Endothelial cell of umbilical vein (primary cell): ENCODE measurements at regions not wholly inside any gene's neighbourhood (a gene's known extent, or its start where the extent isn't known, plus 50 kb on each side); places are given as distances from the start of the nearest gene placed in this dataset.
"Not testable (repeated sequence)": the region's sequence is repeated elsewhere in the genome, so short reads cannot be mapped to it uniquely, and the experiment has no call there.

Experiments used
- BruUV-seq: library from RNA; stranded (reverse); fragments of 400-500 nt; replicated peaks from 2 replicates; lab custom pipeline; 2021; lab: Mats Ljungman, UMichigan
- CTCF ChIA-PET: fragments of 300-600, 350-600 bp; sonication (Branson Sonifier 250); formaldehyde crosslinking; loops from one replicate; lab custom pipeline; 2021; ENCODE audit warnings: antibody characterized with exemption, inconsistent platforms; lab: Charles Lee
- POLR2A ChIA-PET: fragments of 300-600, 350-600 bp; sonication (Branson Sonifier 250); formaldehyde crosslinking; loops from one replicate; lab custom pipeline; 2021; ENCODE audit warnings: antibody characterized with exemption, inconsistent platforms; lab: Charles Lee
- DNase-seq: peaks from one replicate; pipeline ENCODE4 v3.0.0-alpha.2; 2011; ENCODE audit warnings: low read depth, low spot score
- FAIRE-seq: peaks from 2 replicates; lab custom pipeline; 2011; peaks lifted over from hg19 to GRCh38; lab: Jason Lieb, UNC
- H2AFZ ChIP-seq: 2 replicates; pipeline ENCODE4 v1.6.0; 2012; ENCODE audit warnings: low read depth, low read length, control low read depth, inconsistent platforms
- H3K27ac ChIP-seq: 2 replicates; pipeline ENCODE4 v1.5.1; 2011; ENCODE audit warnings: low read depth, mild to moderate bottlenecking, control low read depth, low read length, moderate library complexity; ENCODE audit not compliant: insufficient read depth
- H3K27me3 ChIP-seq, 2 experiments: 2 replicates each; pipeline versions ENCODE4 v1.6.0 to v1.6.1; 2011; ENCODE audit warnings: low read length in 2 of 2, mixed read lengths in 1 of 2; ENCODE audit not compliant: control insufficient read depth in 2 of 2, insufficient read depth in 2 of 2
- H3K36me3 ChIP-seq, 2 experiments: 2 replicates in 1 of 2; 3 replicates in 1 of 2; pipeline ENCODE4 v1.5.1; 2011; ENCODE audit warnings: low read length in 2 of 2, mild to moderate bottlenecking in 1 of 2, moderate library complexity in 1 of 2; ENCODE audit not compliant: control insufficient read depth in 2 of 2, insufficient read depth in 2 of 2; ENCODE audit errors: extremely low read depth in 1 of 2
- H3K4me1 ChIP-seq: 3 replicates; pipeline ENCODE4 v1.5.1; 2011; ENCODE audit warnings: mild to moderate bottlenecking, low read length; ENCODE audit not compliant: control insufficient read depth, insufficient read depth; ENCODE audit errors: extremely low read depth
- H3K4me2 ChIP-seq: 2 replicates; pipeline ENCODE4 v1.6.1; 2011; ENCODE audit warnings: low read length, control low read depth, mixed read lengths; ENCODE audit not compliant: insufficient read depth
- H3K4me3 ChIP-seq, 3 experiments: fragments of 200-600 bp in 1 of 3; sonication (generic), shearing (Covaris generic) in 1 of 3; replicated peaks in 1 of 3; 2 replicates each; pipeline ENCODE4 v1.5.1; 2011 to 2016; ENCODE audit warnings: control low read depth in 3 of 3, low read length in 3 of 3, mild to moderate bottlenecking in 2 of 3, inconsistent platforms in 1 of 3, low read depth in 1 of 3, moderate library complexity in 1 of 3; ENCODE audit not compliant: insufficient read depth in 1 of 3
- H3K79me2 ChIP-seq: 2 replicates; pipeline ENCODE4 v1.6.0; 2012; ENCODE audit warnings: low read length, inconsistent platforms; ENCODE audit not compliant: control insufficient read depth, insufficient read depth
- H3K9ac ChIP-seq: replicated peaks from 2 replicates; pipeline ENCODE3; 2011; ENCODE audit warnings: low read length, control low read depth; ENCODE audit not compliant: insufficient read depth; ENCODE audit errors: extremely low read depth
- H3K9me1 ChIP-seq: replicated peaks from 3 replicates; pipeline ENCODE4 v1.6.0; 2011; ENCODE audit warnings: mild to moderate bottlenecking, low read length; ENCODE audit not compliant: control insufficient read depth, insufficient read depth; ENCODE audit errors: extremely low read depth
- H3K9me3 ChIP-seq: replicated peaks from 2 replicates; pipeline ENCODE4 v1.5.1; 2012; ENCODE audit warnings: low read length, inconsistent platforms; ENCODE audit not compliant: control insufficient read depth, insufficient read depth
- H4K20me1 ChIP-seq: replicated peaks from 2 replicates; pipeline ENCODE3; 2011; ENCODE audit warnings: mild to moderate bottlenecking, low read length; ENCODE audit not compliant: control insufficient read depth, insufficient read depth; ENCODE audit errors: extremely low read depth
- dilution Hi-C: fragments of 300-500 bp; cut with MboI; formaldehyde crosslinking; loops from one replicate; pipeline ENCODE4 v1.15.0; 2019; ENCODE audit warnings: low sequenced_read_pairs; ENCODE audit not compliant: extremely low pct_ligation_motif_present
- intact Hi-C: fragments of 100-400 bp; cut with micrococcal nuclease; formaldehyde crosslinking; loops from one replicate; pipeline ENCODE4 v1.10.0; 2022

DNA sequence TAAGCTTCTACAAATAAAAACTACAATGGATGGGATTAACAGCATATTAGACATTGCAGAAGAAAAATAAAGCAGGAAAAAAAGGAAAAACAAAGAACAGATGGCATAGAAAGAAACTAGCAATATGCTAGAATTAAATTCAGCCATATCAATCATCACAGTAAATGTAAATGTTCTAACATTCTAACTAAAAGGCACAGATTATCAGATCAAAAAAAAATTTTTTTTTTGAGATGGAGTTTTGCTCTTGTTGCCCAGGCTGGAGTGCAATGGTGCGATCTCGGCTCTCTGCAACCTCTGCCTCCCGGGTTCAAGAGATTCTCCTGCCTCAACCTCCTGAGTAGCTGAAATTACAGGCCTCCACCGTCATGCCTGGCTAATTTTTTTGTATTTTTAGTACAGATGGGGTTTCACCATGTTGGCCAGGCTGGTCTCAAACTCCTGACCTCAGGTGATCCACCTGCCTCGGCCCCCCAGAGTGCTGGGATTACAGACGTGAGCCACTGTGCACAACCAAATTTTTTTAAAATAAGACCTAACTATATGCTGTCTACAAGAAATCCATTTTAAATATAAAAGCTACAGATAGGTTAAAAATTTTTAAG, 50.7 kb upstream of the GATA2 start:
- H3K9ac ChIP-seq, BruUV-seq, POLR2A ChIA-PET, intact Hi-C loops, H3K4me2 ChIP-seq, H3K36me3 ChIP-seq, H3K4me3 ChIP-seq, CTCF ChIA-PET, H3K27ac ChIP-seq, H2AFZ ChIP-seq, H3K9me3 ChIP-seq, H3K79me2 ChIP-seq, H4K20me1 ChIP-seq, dilution Hi-C loops, DNase-seq, FAIRE-seq, H3K9me1 ChIP-seq: not testable (repeated sequence)
- Histone ChIP-seq H3K4me1 (peaks cover 13% of the 10 kb centered on the region), H3K27me3 (peaks cover 9 to 16% of the 10 kb centered on the region in 2 experiments)
